Cerebellar nuclear complex (tissue), 1 donor: ENCODE measurements at regions not wholly inside any gene's neighbourhood (a gene's known extent, or its start where the extent isn't known, plus 50 kb on each side); places are given as distances from the start of the nearest gene placed in this dataset.
"Not testable (repeated sequence)": the region's sequence is repeated elsewhere in the genome, so short reads cannot be mapped to it uniquely, and the experiment has no call there.

Experiments used
- DNase-seq, 2 experiments: peaks; one replicate each; lab custom pipeline; 2025; lab: John Stamatoyannopoulos, UW

- no peak for DNase-seq
Measured at GRCh38 chr6:168255283-168255881, 64.2 kb downstream of the DACT2 start.

- no peak for DNase-seq
Measured at GRCh38 chr6:168252267-168252666, 67.3 kb downstream of the DACT2 start.

- DNase-seq: no peak
Measured at GRCh38 chr6:168250250-168250649, 69.3 kb downstream of the DACT2 start.

GRCh38 chr6:168249746-168250145 is 69.8 kb downstream of the DACT2 start:
- no peak for DNase-seq

GRCh38 chr6:168248148-168248620 is 71.4 kb downstream of the DACT2 start:
- DNase-seq: no peak

GRCh38 chr6:168247443-168248147 is 72.0 kb downstream of the DACT2 start:
- DNase-seq: peak in 1 of 2 experiments; percentile 8

- DNase-seq: no peak
Measured at GRCh38 chr6:168244961-168245551, 74.5 kb downstream of the DACT2 start.

GRCh38 chr6:168243812-168244376 is 75.7 kb downstream of the DACT2 start:
- DNase-seq: no peak

- no peak for DNase-seq
Measured at GRCh38 chr6:168242940-168243225, 76.7 kb downstream of the DACT2 start.

- no peak for DNase-seq
Measured at GRCh38 chr6:168242111-168242939, 77.3 kb downstream of the DACT2 start.

GRCh38 chr6:168240160-168240559 is 79.4 kb downstream of the DACT2 start:
- no peak for DNase-seq

GRCh38 chr6:168239044-168239773 is 80.4 kb downstream of the DACT2 start:
- DNase-seq: no peak

- no peak for DNase-seq
Measured at GRCh38 chr6:168238159-168238909, 81.2 kb downstream of the DACT2 start.

GRCh38 chr6:168233875-168234213 is 85.7 kb downstream of the DACT2 start:
- not testable (repeated sequence) for DNase-seq

GRCh38 chr6:168232989-168233874 is 86.3 kb downstream of the DACT2 start:
- no peak for DNase-seq

GRCh38 chr6:168232528-168232927 is 87.0 kb downstream of the DACT2 start:
- no peak for DNase-seq

GRCh38 chr6:168232062-168232461 is 87.5 kb downstream of the DACT2 start:
- no peak for DNase-seq

GRCh38 chr6:168231393-168231957 is 88.1 kb downstream of the DACT2 start:
- no peak for DNase-seq

GRCh38 chr6:168229368-168229752 is 90.2 kb downstream of the DACT2 start:
- no peak for DNase-seq
